ENCODE measurements at regions not wholly inside any gene's neighbourhood (a gene's known extent, or its start where the extent isn't known, plus 50 kb on each side); places are given as distances from the start of the nearest gene placed in this dataset.

GRCh38 chr6:14063756-14064155 lies 53.8 kb upstream of the CD83 start:
- Histone ChIP-seq H3K9me3 (ENCODE audit: control insufficient read depth, insufficient read depth, low read length) (no peaks in the 10 kb centered on the region), H3K36me3 (ENCODE audit: control insufficient read depth, low read length) (no peaks in the 10 kb centered on the region), H3K4me1 (ENCODE audit: control insufficient read depth, low read length) (peaks cover 7% of the 10 kb centered on the region), H3K79me2 (ENCODE audit: control insufficient read depth, low read length) (no peaks in the 10 kb centered on the region), H3K4me2 (ENCODE audit: low read length) (no peak overlapping the region), H3K27me3 (ENCODE audit: control insufficient read depth, low read length) (peaks cover 40% of the 10 kb centered on the region), H3K4me3 (ENCODE audit: low read length) (no peak overlapping the region), H3K27ac (ENCODE audit: low read depth, low read length) (no peak overlapping the region), H4K20me1 (ENCODE audit: control insufficient read depth, insufficient read depth, low read depth, low read length) (no peaks in the 10 kb centered on the region), H3K9me2 (replicated peaks; ENCODE audit: control insufficient read depth, low read length) (no peaks in the 10 kb centered on the region), H3F3A (ENCODE audit: control insufficient read depth, insufficient read depth) (no peaks in the 10 kb centered on the region)
- no peak for TF ChIP-seq CTCF (IDR thresholded peaks at IDR 0.05; ENCODE audit: low read depth, low read length, poor library complexity, severe bottlenecking)
- TF ChIP-seq EZH2phosphoT487 (IDR thresholded peaks at IDR 0.05; ENCODE audit: borderline replicate concordance, low read length), result no peak

- H3K79me2 ChIP-seq (ENCODE audit: control insufficient read depth, low read length), result no peaks in the 10 kb centered on the region
- no peaks in the 10 kb centered on the region for H3K9me3 ChIP-seq (ENCODE audit: control insufficient read depth, insufficient read depth, low read length)
- no peaks in the 10 kb centered on the region for H3K36me3 ChIP-seq (ENCODE audit: control insufficient read depth, low read length)
- H3K9me2 ChIP-seq (replicated peaks; ENCODE audit: control insufficient read depth, low read length), result no peaks in the 10 kb centered on the region
- no peak overlapping the region for H3K4me3 ChIP-seq (ENCODE audit: low read length)
- peaks cover 7% of the 10 kb centered on the region for H3K4me1 ChIP-seq (ENCODE audit: control insufficient read depth, low read length)
- TF ChIP-seq EZH2phosphoT487 (IDR thresholded peaks at IDR 0.05; ENCODE audit: borderline replicate concordance, low read length) (no peak), CTCF (IDR thresholded peaks at IDR 0.05; ENCODE audit: low read depth, low read length, poor library complexity, severe bottlenecking) (no peak)
- H4K20me1 ChIP-seq (ENCODE audit: control insufficient read depth, insufficient read depth, low read depth, low read length), result no peaks in the 10 kb centered on the region
- no peaks in the 10 kb centered on the region for H3F3A ChIP-seq (ENCODE audit: control insufficient read depth, insufficient read depth)
- no peak overlapping the region for H3K27ac ChIP-seq (ENCODE audit: low read depth, low read length)
- H3K4me2 ChIP-seq (ENCODE audit: low read length), result no peak overlapping the region
- peaks cover 25% of the 10 kb centered on the region for H3K27me3 ChIP-seq (ENCODE audit: control insufficient read depth, low read length)
Observed at GRCh38 chr6:14065350-14065749, 52.2 kb upstream of the CD83 start.

GRCh38 chr6:14066782-14067406 lies 50.7 kb upstream of the CD83 start:
- no peaks in the 10 kb centered on the region for H3F3A ChIP-seq (ENCODE audit: control insufficient read depth, insufficient read depth)
- no peaks in the 10 kb centered on the region for H3K9me2 ChIP-seq (replicated peaks; ENCODE audit: control insufficient read depth, low read length)
- H3K79me2 ChIP-seq (ENCODE audit: control insufficient read depth, low read length), result no peaks in the 10 kb centered on the region
- H3K9me3 ChIP-seq (ENCODE audit: control insufficient read depth, insufficient read depth, low read length), result no peaks in the 10 kb centered on the region
- H3K4me3 ChIP-seq (ENCODE audit: low read length), result no peak overlapping the region
- H3K27me3 ChIP-seq (ENCODE audit: control insufficient read depth, low read length), result peaks cover 18% of the 10 kb centered on the region
- peak overlapping the region; percentile 33 for H3K4me2 ChIP-seq (ENCODE audit: low read length)
- no peak overlapping the region for H3K27ac ChIP-seq (ENCODE audit: low read depth, low read length)
- peak; percentile 72 for TF ChIP-seq CTCF (IDR thresholded peaks at IDR 0.05; ENCODE audit: low read depth, low read length, poor library complexity, severe bottlenecking)
- no peak for TF ChIP-seq EZH2phosphoT487 (IDR thresholded peaks at IDR 0.05; ENCODE audit: borderline replicate concordance, low read length)
- H4K20me1 ChIP-seq (ENCODE audit: control insufficient read depth, insufficient read depth, low read depth, low read length), result no peaks in the 10 kb centered on the region
- peaks cover 7% of the 10 kb centered on the region for H3K4me1 ChIP-seq (ENCODE audit: control insufficient read depth, low read length)
- H3K36me3 ChIP-seq (ENCODE audit: control insufficient read depth, low read length), result no peaks in the 10 kb centered on the region
